ENCODE measurements at regions not wholly inside any gene's neighbourhood (a gene's known extent, or its start where the extent isn't known, plus 50 kb on each side); places are given as distances from the start of the nearest gene placed in this dataset.

DNA sequence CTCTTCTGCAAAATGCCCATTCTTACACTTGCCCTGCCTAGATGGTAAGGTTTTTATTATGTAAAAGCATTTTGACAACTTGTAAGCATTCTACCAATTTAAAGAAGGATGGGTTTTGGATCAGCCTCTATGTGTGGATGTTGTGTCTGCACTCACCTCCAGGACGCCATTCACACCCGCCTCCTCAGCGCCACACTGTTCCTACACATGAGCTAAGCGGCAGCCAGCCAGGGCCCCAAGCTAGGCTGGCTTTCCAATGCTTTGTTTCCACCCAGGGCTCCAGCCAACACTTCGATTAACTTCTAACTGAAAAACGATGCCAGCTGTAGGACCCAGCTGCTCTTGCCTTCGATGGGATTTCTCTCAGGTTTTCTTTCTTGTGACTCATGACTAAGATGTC, 73.3 kb upstream of the FZD7 start:
- DNase-seq (ENCODE audit: extremely low spot score): no peak
- ChIA-PET POLR2A (no interaction called here), CTCF (interaction anchor here (1.3 to 1.5 kb wide), 2 partner anchors 10 to 94 kb away, joined by 3 to 4 read pairs; no protein-coding TSS in a partner anchor)
- TF ChIP-seq, protein P1, sequence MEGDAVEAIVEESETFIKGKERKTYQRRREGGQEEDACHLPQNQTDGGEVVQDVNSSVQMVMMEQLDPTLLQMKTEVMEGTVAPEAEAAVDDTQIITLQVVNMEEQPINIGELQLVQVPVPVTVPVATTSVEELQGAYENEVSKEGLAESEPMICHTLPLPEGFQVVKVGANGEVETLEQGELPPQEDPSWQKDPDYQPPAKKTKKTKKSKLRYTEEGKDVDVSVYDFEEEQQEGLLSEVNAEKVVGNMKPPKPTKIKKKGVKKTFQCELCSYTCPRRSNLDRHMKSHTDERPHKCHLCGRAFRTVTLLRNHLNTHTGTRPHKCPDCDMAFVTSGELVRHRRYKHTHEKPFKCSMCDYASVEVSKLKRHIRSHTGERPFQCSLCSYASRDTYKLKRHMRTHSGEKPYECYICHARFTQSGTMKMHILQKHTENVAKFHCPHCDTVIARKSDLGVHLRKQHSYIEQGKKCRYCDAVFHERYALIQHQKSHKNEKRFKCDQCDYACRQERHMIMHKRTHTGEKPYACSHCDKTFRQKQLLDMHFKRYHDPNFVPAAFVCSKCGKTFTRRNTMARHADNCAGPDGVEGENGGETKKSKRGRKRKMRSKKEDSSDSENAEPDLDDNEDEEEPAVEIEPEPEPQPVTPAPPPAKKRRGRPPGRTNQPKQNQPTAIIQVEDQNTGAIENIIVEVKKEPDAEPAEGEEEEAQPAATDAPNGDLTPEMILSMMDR (IDR thresholded peaks at IDR 0.05; ENCODE audit: control extremely low read depth, extremely low read depth, low read depth, missing control alignments): no peak

DNA sequence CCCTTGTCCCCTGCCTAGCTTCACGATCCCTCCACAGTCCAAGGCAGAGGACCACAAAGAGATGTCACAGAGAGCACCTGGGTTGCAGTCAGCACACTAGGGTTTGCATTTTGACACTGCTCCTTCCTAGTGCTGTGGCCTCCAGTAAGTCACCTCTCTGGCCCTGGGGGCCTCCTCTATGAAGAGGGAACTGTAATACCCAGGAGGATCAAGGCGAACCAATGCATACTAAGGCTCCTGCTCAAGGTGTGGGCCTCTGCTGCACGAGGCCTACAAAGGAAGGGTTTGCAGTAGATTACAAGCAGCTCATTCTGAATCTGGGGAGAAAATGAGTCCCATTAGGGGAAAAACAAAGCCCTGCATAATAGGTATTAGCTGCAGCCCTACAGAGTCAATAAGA, 72.3 kb upstream of the FZD7 start:
- TF ChIP-seq, protein P1 (IDR thresholded peaks at IDR 0.05; ENCODE audit: control extremely low read depth, extremely low read depth, low read depth, missing control alignments): no peak
- CTCF ChIA-PET: interaction anchor here (1.3 to 1.5 kb wide), 3 partner anchors 11 to 95 kb away, joined by 3 to 4 read pairs (median 3); no protein-coding TSS in a partner anchor
- DNase-seq (ENCODE audit: extremely low spot score): no peak
- POLR2A ChIA-PET: no interaction called here

DNA sequence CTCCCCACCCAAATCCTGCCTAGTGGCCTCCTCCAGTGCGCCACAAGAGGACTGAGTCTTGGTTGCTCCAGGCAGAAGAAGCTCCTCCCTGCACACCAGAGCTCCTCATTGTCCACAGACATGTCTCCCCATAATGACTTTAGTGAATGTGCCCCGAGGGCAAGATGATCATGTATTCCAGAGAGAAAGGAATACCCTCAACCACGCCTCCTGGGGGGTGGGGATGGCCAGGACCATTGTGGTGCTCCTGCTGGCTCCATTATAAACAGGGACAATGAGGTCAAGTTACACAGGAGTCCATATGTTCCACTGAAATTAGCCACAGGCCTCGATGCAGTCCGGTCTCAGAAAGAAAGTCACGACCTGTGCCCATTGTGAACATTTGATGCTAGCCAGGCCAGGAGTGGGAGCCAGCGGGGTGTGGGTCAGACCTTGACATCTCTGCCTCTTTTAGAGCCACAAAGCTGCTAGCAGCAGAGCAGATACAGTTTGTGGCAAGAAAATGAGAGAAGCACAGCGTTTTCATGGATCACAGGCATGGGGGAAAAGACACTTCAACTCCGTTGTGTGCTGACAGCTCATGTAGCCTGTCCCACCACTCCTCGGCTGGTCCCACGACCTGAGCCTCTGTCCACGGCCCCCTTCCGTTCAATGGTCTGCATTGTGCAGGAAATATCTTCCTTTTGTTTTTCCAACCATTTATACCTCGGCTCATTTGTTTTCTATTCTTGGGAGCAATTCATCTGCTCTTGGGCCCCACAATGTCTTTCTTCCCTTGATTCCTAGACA, 70.7 kb upstream of the FZD7 start:
- TF ChIP-seq, protein P1 (IDR thresholded peaks at IDR 0.05; ENCODE audit: control extremely low read depth, extremely low read depth, low read depth, missing control alignments): no peak
- no peak for DNase-seq (ENCODE audit: extremely low spot score)
- CTCF ChIA-PET: no interaction called here
- POLR2A ChIA-PET: no interaction called here

DNA sequence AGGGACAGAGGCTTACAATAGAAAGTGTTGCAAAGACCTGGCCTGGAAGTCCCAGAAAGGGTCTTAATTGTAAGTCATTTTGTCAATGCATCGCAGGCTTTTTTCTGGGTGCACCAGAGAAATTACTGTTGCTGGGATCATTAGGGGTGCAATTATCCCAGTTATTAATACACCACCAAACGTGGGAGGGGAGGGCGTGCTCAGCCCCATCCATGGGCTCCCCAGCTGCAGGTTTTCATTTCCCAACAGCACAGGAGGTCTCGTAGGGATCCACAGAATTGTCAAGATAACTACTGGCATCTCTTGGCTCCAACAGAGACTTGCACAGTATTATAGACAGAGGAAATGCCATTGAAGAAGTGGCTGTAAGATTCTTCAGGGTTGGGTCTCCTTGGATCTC, 69.6 kb upstream of the FZD7 start:
- POLR2A ChIA-PET: no interaction called here
- TF ChIP-seq, protein P1 (IDR thresholded peaks at IDR 0.05; ENCODE audit: control extremely low read depth, extremely low read depth, low read depth, missing control alignments): no peak
- CTCF ChIA-PET: no interaction called here
- no peak for DNase-seq (ENCODE audit: extremely low spot score)

DNA sequence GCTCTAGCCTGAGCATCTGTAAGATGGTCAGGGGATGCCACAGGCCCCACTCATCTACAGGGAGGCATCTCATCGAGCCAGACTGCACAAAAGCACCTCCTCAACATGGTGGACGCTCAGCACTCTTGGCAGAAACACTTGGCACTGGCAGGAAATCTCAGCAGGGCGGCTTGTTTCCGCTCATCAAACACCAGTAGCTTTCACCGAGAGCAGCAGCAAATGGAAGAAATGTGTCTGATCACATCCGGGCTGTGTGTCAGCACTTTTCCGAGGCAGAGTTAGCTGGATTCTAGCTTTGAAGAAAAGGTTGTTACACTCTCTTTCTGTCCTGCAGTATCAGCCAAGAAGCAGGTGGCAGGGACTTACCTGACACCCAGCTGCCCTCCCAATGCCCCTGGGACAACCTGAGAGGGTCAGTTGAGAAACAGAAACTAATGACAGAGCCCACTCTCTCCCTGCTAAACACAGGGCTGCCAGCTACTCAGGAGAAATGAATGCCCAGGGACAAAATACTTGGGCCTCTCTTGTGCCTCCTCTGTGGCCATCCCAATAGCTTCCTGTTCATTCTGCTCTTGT, 68.9 kb upstream of the FZD7 start:
- TF ChIP-seq, protein P1 (IDR thresholded peaks at IDR 0.05; ENCODE audit: control extremely low read depth, extremely low read depth, low read depth, missing control alignments): no peak
- DNase-seq (ENCODE audit: extremely low spot score): no peak
- CTCF ChIA-PET: interaction anchor here (1.8 kb wide), 1 partner anchor 214 kb away, joined by 4 read pairs; no protein-coding TSS in a partner anchor
- POLR2A ChIA-PET: no interaction called here

DNA sequence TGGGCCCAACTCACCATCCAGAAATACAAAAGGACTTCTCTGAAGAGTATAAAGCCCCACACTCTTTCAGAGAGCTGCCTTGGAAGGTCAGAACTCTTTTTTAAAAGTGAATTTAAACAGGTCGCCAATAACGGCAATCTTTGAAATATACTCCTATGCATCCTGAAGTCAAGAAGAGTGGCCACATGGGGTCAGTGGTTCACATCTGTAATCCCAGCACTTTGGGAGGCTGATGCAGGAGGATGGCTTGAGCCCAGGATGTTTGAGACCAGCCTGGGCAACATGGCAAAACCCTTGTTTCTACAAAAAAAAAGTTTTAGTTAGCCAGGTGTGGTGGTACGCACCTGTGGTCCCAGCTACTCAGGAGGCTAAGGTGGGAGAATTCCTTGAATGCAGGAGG, 68.1 kb upstream of the FZD7 start:
- POLR2A ChIA-PET: no interaction called here
- no peak for DNase-seq (ENCODE audit: extremely low spot score)

More for the DNA sequence above, 68.1 kb upstream of the FZD7 start:
- CTCF ChIA-PET: interaction anchor here (1.8 kb wide), 1 partner anchor 213 kb away, joined by 4 read pairs; no protein-coding TSS in a partner anchor
- TF ChIP-seq, protein P1 (IDR thresholded peaks at IDR 0.05; ENCODE audit: control extremely low read depth, extremely low read depth, low read depth, missing control alignments): peak; percentile 12

Data from GM10248 (cell line).